Neural cell (in vitro differentiated cells): ENCODE measurements at regions not wholly inside any gene's neighbourhood (a gene's known extent, or its start where the extent isn't known, plus 50 kb on each side); places are given as distances from the start of the nearest gene placed in this dataset.

Source experiments
- H2AFZ ChIP-seq: fragments of 200-600, 300-800 bp; sonication (generic), shearing (Covaris generic); 2 replicates; pipeline ENCODE4 v1.6.0; 2014; ENCODE audit warnings: low read depth, mild to moderate bottlenecking, antibody characterized with exemption, low read length, moderate library complexity
- H3F3A ChIP-seq: fragments of 200-600 bp; shearing (Covaris generic); 2 replicates; pipeline ENCODE4 v1.6.1; 2016; ENCODE audit warnings: mild to moderate bottlenecking, moderate library complexity, mixed read lengths, antibody characterized with exemption, low read length; ENCODE audit not compliant: insufficient read depth, poor library complexity, severe bottlenecking
- H3K27ac ChIP-seq: fragments of 200-600, 300-800 bp; sonication (generic), shearing (Covaris generic); 2 replicates; pipeline ENCODE4 v1.5.1; 2014; ENCODE audit warnings: mild to moderate bottlenecking, low read length, moderate library complexity
- H3K27me3 ChIP-seq: fragments of 300-800, 200-600 bp; sonication (generic), shearing (Covaris generic); 2 replicates; pipeline ENCODE4 v1.6.0; 2014; ENCODE audit warnings: mild to moderate bottlenecking, low read depth, low read length, moderate library complexity; ENCODE audit not compliant: insufficient read depth
- H3K36me3 ChIP-seq: fragments of 300-800, 200-600 bp; sonication (generic), shearing (Covaris generic); 2 replicates; pipeline ENCODE4 v1.5.1; 2014; ENCODE audit warnings: mild to moderate bottlenecking, antibody characterized with exemption, low read length, moderate library complexity; ENCODE audit not compliant: insufficient read depth
- H3K4me2 ChIP-seq: fragments of 300-800, 200-600 bp; sonication (generic), shearing (Covaris generic); 2 replicates; pipeline ENCODE4 v1.6.0; 2014; ENCODE audit warnings: mild to moderate bottlenecking, low read length
- H3K4me3 ChIP-seq: fragments of 300-800, 200-600 bp; sonication (generic), shearing (Covaris generic); 2 replicates; pipeline ENCODE4 v1.5.1; 2014; ENCODE audit warnings: mild to moderate bottlenecking, low read length, moderate library complexity
- H3K79me2 ChIP-seq: fragments of 200-600 bp; shearing (Covaris generic); replicated peaks from 2 replicates; pipeline ENCODE4 v1.6.0; 2014; ENCODE audit warnings: mild to moderate bottlenecking, low read length, moderate library complexity; ENCODE audit not compliant: insufficient read depth
- H3K9ac ChIP-seq: fragments of 300-800, 200-600 bp; sonication (generic), shearing (Covaris generic); 2 replicates; pipeline ENCODE4 v1.6.1; 2016; ENCODE audit warnings: mild to moderate bottlenecking, low read length, mixed read lengths
- H3K9me2 ChIP-seq: fragments of 200-600 bp; shearing (Covaris generic); 2 replicates; pipeline ENCODE4 v1.6.1; 2016; ENCODE audit warnings: mild to moderate bottlenecking, low read length, mixed read lengths; ENCODE audit not compliant: insufficient read depth
- H3K9me3 ChIP-seq: fragments of 200-600, 300-800 bp; sonication (generic), shearing (Covaris generic); 2 replicates; pipeline ENCODE4 v1.6.1; 2016; ENCODE audit warnings: mild to moderate bottlenecking, mixed run types, low read length, moderate library complexity, mixed read lengths
- H4K20me1 ChIP-seq: fragments of 200-600 bp; shearing (Covaris generic); 2 replicates; pipeline ENCODE4 v1.6.1; 2016; ENCODE audit warnings: mild to moderate bottlenecking, mixed run types; ENCODE audit not compliant: insufficient read depth
- EP300 ChIP-seq: fragments of 450-650 bp; conservative IDR thresholded peaks from 2 replicates; pipeline ENCODE4 v1.6.1; 2014; ENCODE audit warnings: antibody characterized with exemption, mild to moderate bottlenecking, moderate library complexity; ENCODE audit not compliant: poor library complexity, severe bottlenecking
- EZH2 ChIP-seq: fragments of 200-600, 300-800 bp; shearing (Covaris generic), sonication (generic); IDR thresholded peaks from 2 replicates; pipeline ENCODE4 v1.6.1; 2014; ENCODE audit warnings: antibody characterized with exemption, low read length, borderline replicate concordance, mild to moderate bottlenecking; ENCODE audit not compliant: insufficient read depth, poor library complexity, severe bottlenecking
- MXI1 ChIP-seq: fragments of 450-650 bp; conservative IDR thresholded peaks from 2 replicates; pipeline ENCODE4 v1.6.1; 2014; ENCODE audit warnings: antibody characterized with exemption, mild to moderate bottlenecking; ENCODE audit not compliant: poor library complexity, severe bottlenecking
- POLR2AphosphoS5 ChIP-seq: IDR thresholded peaks from 2 replicates; pipeline ENCODE4 v1.6.1; 2012
- RAD21 ChIP-seq: fragments of 450-650 bp; conservative IDR thresholded peaks from 2 replicates; pipeline ENCODE4 v1.6.1; 2014; ENCODE audit warnings: antibody characterized with exemption, mild to moderate bottlenecking, moderate library complexity
- SMC3 ChIP-seq: fragments of 450-650 bp; conservative IDR thresholded peaks from 2 replicates; pipeline ENCODE4 v1.6.1; 2014; ENCODE audit warnings: antibody characterized with exemption, mild to moderate bottlenecking, moderate library complexity; ENCODE audit not compliant: poor library complexity
- TAF1 ChIP-seq: IDR thresholded peaks from 2 replicates; pipeline ENCODE4 v1.6.1; 2012; ENCODE audit warnings: low read depth
- TF ChIP-seq, protein P1 (sequence below): IDR thresholded peaks from 2 replicates; pipeline ENCODE4 v1.6.1; 2012; ENCODE audit warnings: borderline replicate concordance
- TF ChIP-seq, protein P2 (sequence below): fragments of 450-650 bp; IDR thresholded peaks from 2 replicates; pipeline ENCODE4 v1.5.1; 2014; ENCODE audit warnings: antibody characterized with exemption, mild to moderate bottlenecking, moderate library complexity; ENCODE audit not compliant: poor library complexity, severe bottlenecking

DNA sequence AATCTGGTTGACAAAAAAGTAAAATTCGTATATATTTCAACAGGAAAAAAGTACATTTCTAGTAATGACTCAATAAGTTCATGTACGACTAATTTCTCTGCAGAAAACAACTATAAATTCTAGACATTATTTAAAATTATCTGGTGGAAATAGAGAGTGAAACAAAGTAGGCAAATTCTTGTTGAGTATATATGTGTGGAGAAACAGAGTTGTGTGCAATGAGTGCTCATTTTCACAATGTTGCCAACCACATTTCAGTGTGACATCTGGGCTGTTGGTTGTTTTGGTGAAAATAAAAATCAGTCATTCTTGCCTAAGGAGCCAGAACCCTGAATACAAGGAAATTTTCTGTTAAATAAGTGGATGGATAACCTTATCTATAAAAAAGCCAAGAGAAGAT lies 372.0 kb upstream of the NDST4 start:
- Histone ChIP-seq H3K4me3 (no peak overlapping the region), H4K20me1 (no peaks in the 10 kb centered on the region), H3K9me2 (no peaks in the 10 kb centered on the region), H3K27ac (no peak overlapping the region), H3K79me2 (no peaks in the 10 kb centered on the region), H3K4me2 (no peak overlapping the region), H3K27me3 (no peaks in the 10 kb centered on the region), H3K36me3 (no peaks in the 10 kb centered on the region), H3K9me3 (no peaks in the 10 kb centered on the region), H2AFZ (no peak overlapping the region), H3K9ac (no peak overlapping the region), H3F3A (no peaks in the 10 kb centered on the region)
- TF ChIP-seq RAD21 (no peak), EZH2 (no peak), EP300 (no peak), TAF1 (no peak), SMC3 (no peak), POLR2AphosphoS5 (no peak), MXI1 (no peak)
- TF ChIP-seq, protein P1, sequence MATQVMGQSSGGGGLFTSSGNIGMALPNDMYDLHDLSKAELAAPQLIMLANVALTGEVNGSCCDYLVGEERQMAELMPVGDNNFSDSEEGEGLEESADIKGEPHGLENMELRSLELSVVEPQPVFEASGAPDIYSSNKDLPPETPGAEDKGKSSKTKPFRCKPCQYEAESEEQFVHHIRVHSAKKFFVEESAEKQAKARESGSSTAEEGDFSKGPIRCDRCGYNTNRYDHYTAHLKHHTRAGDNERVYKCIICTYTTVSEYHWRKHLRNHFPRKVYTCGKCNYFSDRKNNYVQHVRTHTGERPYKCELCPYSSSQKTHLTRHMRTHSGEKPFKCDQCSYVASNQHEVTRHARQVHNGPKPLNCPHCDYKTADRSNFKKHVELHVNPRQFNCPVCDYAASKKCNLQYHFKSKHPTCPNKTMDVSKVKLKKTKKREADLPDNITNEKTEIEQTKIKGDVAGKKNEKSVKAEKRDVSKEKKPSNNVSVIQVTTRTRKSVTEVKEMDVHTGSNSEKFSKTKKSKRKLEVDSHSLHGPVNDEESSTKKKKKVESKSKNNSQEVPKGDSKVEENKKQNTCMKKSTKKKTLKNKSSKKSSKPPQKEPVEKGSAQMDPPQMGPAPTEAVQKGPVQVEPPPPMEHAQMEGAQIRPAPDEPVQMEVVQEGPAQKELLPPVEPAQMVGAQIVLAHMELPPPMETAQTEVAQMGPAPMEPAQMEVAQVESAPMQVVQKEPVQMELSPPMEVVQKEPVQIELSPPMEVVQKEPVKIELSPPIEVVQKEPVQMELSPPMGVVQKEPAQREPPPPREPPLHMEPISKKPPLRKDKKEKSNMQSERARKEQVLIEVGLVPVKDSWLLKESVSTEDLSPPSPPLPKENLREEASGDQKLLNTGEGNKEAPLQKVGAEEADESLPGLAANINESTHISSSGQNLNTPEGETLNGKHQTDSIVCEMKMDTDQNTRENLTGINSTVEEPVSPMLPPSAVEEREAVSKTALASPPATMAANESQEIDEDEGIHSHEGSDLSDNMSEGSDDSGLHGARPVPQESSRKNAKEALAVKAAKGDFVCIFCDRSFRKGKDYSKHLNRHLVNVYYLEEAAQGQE, result no peak
- TF ChIP-seq, protein P2, sequence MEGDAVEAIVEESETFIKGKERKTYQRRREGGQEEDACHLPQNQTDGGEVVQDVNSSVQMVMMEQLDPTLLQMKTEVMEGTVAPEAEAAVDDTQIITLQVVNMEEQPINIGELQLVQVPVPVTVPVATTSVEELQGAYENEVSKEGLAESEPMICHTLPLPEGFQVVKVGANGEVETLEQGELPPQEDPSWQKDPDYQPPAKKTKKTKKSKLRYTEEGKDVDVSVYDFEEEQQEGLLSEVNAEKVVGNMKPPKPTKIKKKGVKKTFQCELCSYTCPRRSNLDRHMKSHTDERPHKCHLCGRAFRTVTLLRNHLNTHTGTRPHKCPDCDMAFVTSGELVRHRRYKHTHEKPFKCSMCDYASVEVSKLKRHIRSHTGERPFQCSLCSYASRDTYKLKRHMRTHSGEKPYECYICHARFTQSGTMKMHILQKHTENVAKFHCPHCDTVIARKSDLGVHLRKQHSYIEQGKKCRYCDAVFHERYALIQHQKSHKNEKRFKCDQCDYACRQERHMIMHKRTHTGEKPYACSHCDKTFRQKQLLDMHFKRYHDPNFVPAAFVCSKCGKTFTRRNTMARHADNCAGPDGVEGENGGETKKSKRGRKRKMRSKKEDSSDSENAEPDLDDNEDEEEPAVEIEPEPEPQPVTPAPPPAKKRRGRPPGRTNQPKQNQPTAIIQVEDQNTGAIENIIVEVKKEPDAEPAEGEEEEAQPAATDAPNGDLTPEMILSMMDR, result no peak

DNA sequence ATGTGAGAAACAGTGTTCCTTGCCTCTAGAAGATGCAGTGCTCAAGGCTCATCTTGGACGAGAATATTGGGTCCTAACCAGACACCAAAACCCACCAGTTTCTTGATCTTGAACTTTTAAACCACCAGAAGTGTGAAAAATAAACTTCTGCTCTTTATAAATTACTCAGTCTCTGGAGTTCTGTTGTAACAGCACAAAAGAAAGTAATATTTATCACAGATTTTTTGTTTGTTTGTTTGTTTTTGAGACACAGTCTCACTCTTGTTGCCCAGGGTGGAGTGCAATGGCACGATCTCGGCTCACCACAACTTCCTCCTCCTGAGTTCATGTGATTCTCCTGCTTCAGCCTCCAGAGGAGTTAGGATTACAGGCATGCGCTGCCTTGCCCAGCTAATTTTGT lies 371.1 kb upstream of the NDST4 start:
- Histone ChIP-seq H3K27me3 (no peaks in the 10 kb centered on the region), H3K4me2 (no peak overlapping the region), H3K27ac (no peak overlapping the region), H3K9me2 (no peaks in the 10 kb centered on the region), H3K79me2 (no peaks in the 10 kb centered on the region), H3K9me3 (no peaks in the 10 kb centered on the region), H3K4me3 (no peak overlapping the region), H3K9ac (no peak overlapping the region), H3K36me3 (no peaks in the 10 kb centered on the region), H4K20me1 (no peaks in the 10 kb centered on the region), H3F3A (no peaks in the 10 kb centered on the region), H2AFZ (no peak overlapping the region)
- TF ChIP-seq RAD21, result no peak
- no peak for TF ChIP-seq EP300
- TF ChIP-seq, protein P2, result no peak
- no peak for TF ChIP-seq EZH2
- TF ChIP-seq, protein P1, result no peak
- no peak for TF ChIP-seq MXI1
- no peak for TF ChIP-seq TAF1
- no peak for TF ChIP-seq SMC3
- TF ChIP-seq POLR2AphosphoS5, result no peak
